PFSK-1 (cell line): ENCODE measurements at regions not wholly inside any gene's neighbourhood (a gene's known extent, or its start where the extent isn't known, plus 50 kb on each side); places are given as distances from the start of the nearest gene placed in this dataset.

Experiments
- POLR2AphosphoS5 ChIP-seq: IDR thresholded peaks from 2 replicates; pipeline ENCODE4 v1.6.1; 2012; ENCODE audit warnings: low read depth, mild to moderate bottlenecking, control low read depth, low read length, moderate library complexity
- TF ChIP-seq, protein P1 (sequence below), 2 experiments: IDR thresholded peaks; 2 replicates each; pipeline versions ENCODE4 v1.6.1 to v1.8.0; 2011 to 2012; ENCODE audit warnings: low read depth in 2 of 2, low read length in 2 of 2, control low read depth in 1 of 2, inconsistent platforms in 1 of 2, mild to moderate bottlenecking in 1 of 2, moderate library complexity in 1 of 2; ENCODE audit not compliant: insufficient read depth in 1 of 2

DNA sequence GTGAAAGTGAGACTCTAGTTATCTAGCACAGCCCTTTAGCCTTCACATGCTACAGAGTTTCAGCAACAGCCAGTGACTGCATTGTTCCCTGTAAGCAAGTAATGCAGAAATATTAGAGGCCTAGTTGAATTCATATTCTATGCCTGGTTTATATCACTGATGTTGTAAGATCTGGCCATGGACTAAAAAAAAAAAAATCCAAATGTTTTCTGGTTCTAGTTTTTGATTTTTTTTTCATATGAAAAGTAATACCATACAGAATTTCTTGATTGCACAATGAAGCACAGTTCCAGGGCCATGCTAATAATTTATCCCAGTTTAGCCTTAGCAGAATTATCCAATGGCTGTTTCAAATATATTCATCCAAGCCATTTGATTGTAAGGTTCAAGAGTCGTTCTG, 341.5 kb upstream of the DDHD1 start:
- TF ChIP-seq POLR2AphosphoS5: no peak
- TF ChIP-seq, protein P1, sequence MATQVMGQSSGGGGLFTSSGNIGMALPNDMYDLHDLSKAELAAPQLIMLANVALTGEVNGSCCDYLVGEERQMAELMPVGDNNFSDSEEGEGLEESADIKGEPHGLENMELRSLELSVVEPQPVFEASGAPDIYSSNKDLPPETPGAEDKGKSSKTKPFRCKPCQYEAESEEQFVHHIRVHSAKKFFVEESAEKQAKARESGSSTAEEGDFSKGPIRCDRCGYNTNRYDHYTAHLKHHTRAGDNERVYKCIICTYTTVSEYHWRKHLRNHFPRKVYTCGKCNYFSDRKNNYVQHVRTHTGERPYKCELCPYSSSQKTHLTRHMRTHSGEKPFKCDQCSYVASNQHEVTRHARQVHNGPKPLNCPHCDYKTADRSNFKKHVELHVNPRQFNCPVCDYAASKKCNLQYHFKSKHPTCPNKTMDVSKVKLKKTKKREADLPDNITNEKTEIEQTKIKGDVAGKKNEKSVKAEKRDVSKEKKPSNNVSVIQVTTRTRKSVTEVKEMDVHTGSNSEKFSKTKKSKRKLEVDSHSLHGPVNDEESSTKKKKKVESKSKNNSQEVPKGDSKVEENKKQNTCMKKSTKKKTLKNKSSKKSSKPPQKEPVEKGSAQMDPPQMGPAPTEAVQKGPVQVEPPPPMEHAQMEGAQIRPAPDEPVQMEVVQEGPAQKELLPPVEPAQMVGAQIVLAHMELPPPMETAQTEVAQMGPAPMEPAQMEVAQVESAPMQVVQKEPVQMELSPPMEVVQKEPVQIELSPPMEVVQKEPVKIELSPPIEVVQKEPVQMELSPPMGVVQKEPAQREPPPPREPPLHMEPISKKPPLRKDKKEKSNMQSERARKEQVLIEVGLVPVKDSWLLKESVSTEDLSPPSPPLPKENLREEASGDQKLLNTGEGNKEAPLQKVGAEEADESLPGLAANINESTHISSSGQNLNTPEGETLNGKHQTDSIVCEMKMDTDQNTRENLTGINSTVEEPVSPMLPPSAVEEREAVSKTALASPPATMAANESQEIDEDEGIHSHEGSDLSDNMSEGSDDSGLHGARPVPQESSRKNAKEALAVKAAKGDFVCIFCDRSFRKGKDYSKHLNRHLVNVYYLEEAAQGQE (IDR thresholded peaks at IDR 0.05; ENCODE audit: insufficient read depth in 1 of 2, low read depth in 2 of 2, low read length in 2 of 2): no peak
